GM19438 (cell line): ENCODE measurements at regions not wholly inside any gene's neighbourhood (a gene's known extent, or its start where the extent isn't known, plus 50 kb on each side); places are given as distances from the start of the nearest gene placed in this dataset.
"Not testable (repeated sequence)": the region's sequence is repeated elsewhere in the genome, so short reads cannot be mapped to it uniquely, and the experiment has no call there.

Experiments
- ATAC-seq: cut with Tn5 transposase; IDR thresholded peaks from one replicate; pipeline ENCODE4 v1.9.1; 2021; ENCODE audit warnings: low read depth; ENCODE audit not compliant: unreplicated experiment

- ATAC-seq: peak; percentile 94
Measured at GRCh38 chr9:20242510-20243189, 379.6 kb downstream of the MLLT3 start.

- ATAC-seq: no peak
Measured at GRCh38 chr9:20240498-20240897, 381.8 kb downstream of the MLLT3 start.

- ATAC-seq: no peak
Measured at GRCh38 chr9:20238921-20239320, 383.4 kb downstream of the MLLT3 start.

GRCh38 chr9:20237686-20238085 is 384.6 kb downstream of the MLLT3 start:
- ATAC-seq: no peak

- ATAC-seq: no peak
Measured at GRCh38 chr9:20236676-20237075, 385.6 kb downstream of the MLLT3 start.

- not testable (repeated sequence) for ATAC-seq
Measured at GRCh38 chr9:20235206-20235605, 387.1 kb downstream of the MLLT3 start.

- ATAC-seq: no peak
Measured at GRCh38 chr9:20228096-20228495, 394.2 kb downstream of the MLLT3 start.

GRCh38 chr9:20227166-20227874 is 395.0 kb downstream of the MLLT3 start:
- ATAC-seq: no peak

GRCh38 chr9:20226345-20226744 is 396.0 kb downstream of the MLLT3 start:
- ATAC-seq: no peak

- ATAC-seq: no peak
Measured at GRCh38 chr9:20225826-20226225, 396.5 kb downstream of the MLLT3 start.

- no peak for ATAC-seq
Measured at GRCh38 chr9:20224756-20225155, 397.5 kb downstream of the MLLT3 start.

GRCh38 chr9:20220286-20220685 is 402.0 kb downstream of the MLLT3 start:
- ATAC-seq: no peak

- ATAC-seq: no peak
Measured at GRCh38 chr9:20219437-20219836, 402.9 kb downstream of the MLLT3 start.

- no peak for ATAC-seq
Measured at GRCh38 chr9:20217596-20217995, 404.7 kb downstream of the MLLT3 start.

GRCh38 chr9:20216438-20216837 is 405.9 kb downstream of the MLLT3 start:
- no peak for ATAC-seq

- ATAC-seq: no peak
Measured at GRCh38 chr9:20215552-20215951, 406.7 kb downstream of the MLLT3 start.

GRCh38 chr9:20212806-20213205 is 409.5 kb downstream of the MLLT3 start:
- no peak for ATAC-seq

GRCh38 chr9:20209391-20210340 is 412.6 kb downstream of the MLLT3 start:
- ATAC-seq: no peak

GRCh38 chr9:20208961-20209371 is 413.3 kb downstream of the MLLT3 start:
- ATAC-seq: no peak

GRCh38 chr9:20208226-20208625 is 414.1 kb downstream of the MLLT3 start:
- ATAC-seq: no peak

GRCh38 chr9:20207176-20207575 is 415.1 kb downstream of the MLLT3 start:
- no peak for ATAC-seq
